HEK293 (cell line): ENCODE measurements at regions not wholly inside any gene's neighbourhood (a gene's known extent, or its start where the extent isn't known, plus 50 kb on each side); places are given as distances from the start of the nearest gene placed in this dataset.

ENCODE experiments used
- CTCF ChIP-seq: fragments of 450-650 bp; formaldehyde crosslinking; IDR thresholded peaks from 2 replicates; pipeline ENCODE4 v1.5.1; 2016; ENCODE audit warnings: missing biosample characterization, missing genetic modification characterization
- REST ChIP-seq: fragments of 450-650 bp; formaldehyde crosslinking; IDR thresholded peaks from 2 replicates; pipeline ENCODE4 v1.5.1; 2016; ENCODE audit warnings: missing biosample characterization, missing genetic modification characterization
- ZNF274 ChIP-seq, 2 experiments: fragments of 200-500 bp in 1 of 2; fragments of 450-650 bp in 1 of 2; sonication (Bioruptor generic) in 1 of 2; formaldehyde crosslinking in 1 of 2; IDR thresholded peaks; 2 replicates each; pipeline versions ENCODE4 v1.5.1 to v1.6.1; 2014 to 2016; ENCODE audit warnings: borderline replicate concordance in 1 of 2, inconsistent platforms in 1 of 2, low read length in 1 of 2, missing biosample characterization in 1 of 2, missing genetic modification characterization in 1 of 2
- ZNF558 ChIP-seq: fragments of 450-650 bp; formaldehyde crosslinking; IDR thresholded peaks from 2 replicates; pipeline ENCODE4 v1.5.1; 2016; ENCODE audit warnings: missing biosample characterization, missing genetic modification characterization
- TF ChIP-seq, protein P1 (sequence below): fragments of 450-650 bp; formaldehyde crosslinking; IDR thresholded peaks from 2 replicates; pipeline ENCODE4 v1.5.1; 2016; ENCODE audit warnings: missing biosample characterization, missing genetic modification characterization
- TF ChIP-seq, protein P2 (sequence below): fragments of 450-650 bp; formaldehyde crosslinking; IDR thresholded peaks from 2 replicates; pipeline ENCODE4 v1.5.1; 2016; ENCODE audit warnings: missing biosample characterization, missing genetic modification characterization

DNA sequence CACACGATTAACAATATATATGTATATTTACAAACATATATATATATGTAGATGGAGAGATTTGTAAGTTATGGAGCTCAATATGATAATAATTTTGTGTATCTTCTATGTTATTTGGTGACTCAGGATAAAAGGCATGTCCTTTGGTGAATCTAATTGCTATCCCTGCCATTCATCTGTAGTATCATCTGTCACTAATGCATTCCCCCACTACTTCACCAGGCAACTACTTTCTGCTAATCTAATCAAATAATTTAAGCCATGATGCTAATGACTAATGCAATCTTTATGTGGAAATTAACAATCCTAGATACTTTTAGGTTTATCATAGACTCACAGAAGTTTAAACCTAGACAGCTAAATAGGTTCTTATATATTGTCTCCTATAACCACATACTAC lies 1074.5 kb downstream of the PLA2G4A start:
- TF ChIP-seq, protein P1, sequence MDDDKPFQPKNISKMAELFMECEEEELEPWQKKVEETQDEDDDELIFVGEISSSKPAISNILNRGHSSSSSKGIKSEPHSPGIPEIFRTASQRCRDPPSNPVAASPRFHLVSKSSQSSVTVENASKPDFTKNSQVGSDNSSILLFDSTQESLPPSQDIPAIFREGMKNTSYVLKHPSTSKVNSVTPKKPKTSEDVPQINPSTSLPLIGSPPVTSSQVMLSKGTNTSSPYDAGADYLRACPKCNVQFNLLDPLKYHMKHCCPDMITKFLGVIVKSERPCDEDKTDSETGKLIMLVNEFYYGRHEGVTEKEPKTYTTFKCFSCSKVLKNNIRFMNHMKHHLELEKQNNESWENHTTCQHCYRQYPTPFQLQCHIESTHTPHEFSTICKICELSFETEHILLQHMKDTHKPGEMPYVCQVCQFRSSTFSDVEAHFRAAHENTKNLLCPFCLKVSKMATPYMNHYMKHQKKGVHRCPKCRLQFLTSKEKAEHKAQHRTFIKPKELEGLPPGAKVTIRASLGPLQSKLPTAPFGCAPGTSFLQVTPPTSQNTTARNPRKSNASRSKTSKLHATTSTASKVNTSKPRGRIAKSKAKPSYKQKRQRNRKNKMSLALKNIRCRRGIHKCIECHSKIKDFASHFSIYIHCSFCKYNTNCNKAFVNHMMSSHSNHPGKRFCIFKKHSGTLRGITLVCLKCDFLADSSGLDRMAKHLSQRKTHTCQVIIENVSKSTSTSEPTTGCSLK (tag by site-specific recombination): no peak
- TF ChIP-seq ZNF558 (tag by site-specific recombination) (no peak), CTCF (tag by site-specific recombination) (no peak), ZNF274 (IDR thresholded peaks at IDR 0.05; ENCODE audit: low read length) (no peak), ZNF274 (tag by site-specific recombination; IDR thresholded peaks at IDR 0.05; ENCODE audit: borderline replicate concordance) (no peak), REST (tag by site-specific recombination) (no peak)
- TF ChIP-seq, protein P2, sequence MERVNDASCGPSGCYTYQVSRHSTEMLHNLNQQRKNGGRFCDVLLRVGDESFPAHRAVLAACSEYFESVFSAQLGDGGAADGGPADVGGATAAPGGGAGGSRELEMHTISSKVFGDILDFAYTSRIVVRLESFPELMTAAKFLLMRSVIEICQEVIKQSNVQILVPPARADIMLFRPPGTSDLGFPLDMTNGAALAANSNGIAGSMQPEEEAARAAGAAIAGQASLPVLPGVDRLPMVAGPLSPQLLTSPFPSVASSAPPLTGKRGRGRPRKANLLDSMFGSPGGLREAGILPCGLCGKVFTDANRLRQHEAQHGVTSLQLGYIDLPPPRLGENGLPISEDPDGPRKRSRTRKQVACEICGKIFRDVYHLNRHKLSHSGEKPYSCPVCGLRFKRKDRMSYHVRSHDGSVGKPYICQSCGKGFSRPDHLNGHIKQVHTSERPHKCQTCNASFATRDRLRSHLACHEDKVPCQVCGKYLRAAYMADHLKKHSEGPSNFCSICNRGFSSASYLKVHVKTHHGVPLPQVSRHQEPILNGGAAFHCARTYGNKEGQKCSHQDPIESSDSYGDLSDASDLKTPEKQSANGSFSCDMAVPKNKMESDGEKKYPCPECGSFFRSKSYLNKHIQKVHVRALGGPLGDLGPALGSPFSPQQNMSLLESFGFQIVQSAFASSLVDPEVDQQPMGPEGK: no peak
